CD14-positive monocyte (primary cell): ENCODE measurements at regions not wholly inside any gene's neighbourhood (a gene's known extent, or its start where the extent isn't known, plus 50 kb on each side); places are given as distances from the start of the nearest gene placed in this dataset.

Experiments
- DNase-seq, 3 donors: peaks; one replicate each; pipeline ENCODE4 v3.0.0-alpha.2; 2011 to 2022
- H2AFZ ChIP-seq: 2 replicates; pipeline ENCODE4 v1.6.0; 2012; ENCODE audit warnings: mild to moderate bottlenecking, low read depth, low read length, inconsistent platforms; ENCODE audit not compliant: insufficient read depth, poor library complexity, severe bottlenecking
- H3K27ac ChIP-seq, 2 donors: 1 replicate in 1 of 2; 2 replicates in 1 of 2; pipeline ENCODE4 v1.5.1; 2012 to 2013; ENCODE audit warnings: low read length in 2 of 2, control low read depth in 1 of 2, inconsistent platforms in 1 of 2, low read depth in 1 of 2, mild to moderate bottlenecking in 1 of 2
- H3K27me3 ChIP-seq, 2 donors: one replicate each; pipeline versions ENCODE4 v1.6.0 to v1.6.1; 2011 to 2013; ENCODE audit warnings: low read length in 2 of 2; ENCODE audit not compliant: control insufficient read depth in 2 of 2, insufficient read depth in 2 of 2
- H3K36me3 ChIP-seq, 2 donors: replicated peaks in 1 of 2; 1 replicate in 1 of 2; 2 replicates in 1 of 2; pipeline versions ENCODE4 v1.5.1 to v1.6.1; 2012 to 2013; ENCODE audit warnings: low read length in 2 of 2, control low read depth in 1 of 2, inconsistent platforms in 1 of 2, mild to moderate bottlenecking in 1 of 2; ENCODE audit not compliant: insufficient read depth in 2 of 2, control insufficient read depth in 1 of 2
- H3K4me1 ChIP-seq, 2 donors: 1 replicate in 1 of 2; 2 replicates in 1 of 2; pipeline versions ENCODE4 v1.5.1 to v1.6.1; 2012 to 2013; ENCODE audit warnings: low read length in 2 of 2, control low read depth in 1 of 2, inconsistent platforms in 1 of 2, mild to moderate bottlenecking in 1 of 2, moderate library complexity in 1 of 2; ENCODE audit not compliant: insufficient read depth in 2 of 2, control insufficient read depth in 1 of 2
- H3K4me2 ChIP-seq: replicated peaks from 2 replicates; pipeline ENCODE3; 2012; ENCODE audit warnings: low read length, moderate library complexity, mild to moderate bottlenecking; ENCODE audit not compliant: poor library complexity, severe bottlenecking; ENCODE audit errors: extremely low read depth
- H3K4me3 ChIP-seq, 3 experiments: fragments of 200-600 bp in 1 of 3; sonication (generic) in 1 of 3; replicated peaks in 1 of 3; 1 replicate in 2 of 3; 2 replicates in 1 of 3; pipeline ENCODE4 v1.5.1; 2011 to 2013; ENCODE audit warnings: low read length in 3 of 3, mild to moderate bottlenecking in 3 of 3, control low read depth in 2 of 3, low read depth in 2 of 3, inconsistent platforms in 1 of 3, moderate library complexity in 1 of 3
- H3K79me2 ChIP-seq: 2 replicates; pipeline ENCODE4 v1.6.0; 2012; ENCODE audit warnings: mild to moderate bottlenecking, control low read depth, inconsistent platforms, low read length, moderate library complexity; ENCODE audit not compliant: insufficient read depth
- H3K9ac ChIP-seq: 2 replicates; pipeline ENCODE4 v1.6.0; 2017; ENCODE audit warnings: low read length, mild to moderate bottlenecking; ENCODE audit not compliant: insufficient read depth, poor library complexity, severe bottlenecking
- H3K9me3 ChIP-seq, 2 donors: replicated peaks in 1 of 2; 1 replicate in 1 of 2; 2 replicates in 1 of 2; pipeline versions ENCODE4 v1.5.1 to v1.6.1; 2012 to 2013; ENCODE audit warnings: low read length in 2 of 2, control low read depth in 1 of 2; ENCODE audit not compliant: control insufficient read depth in 1 of 2, insufficient read depth in 1 of 2
- H4K20me1 ChIP-seq: 2 replicates; pipeline ENCODE4 v1.6.0; 2012; ENCODE audit warnings: mild to moderate bottlenecking, low read length, control low read depth, moderate library complexity; ENCODE audit not compliant: insufficient read depth
- H3K27ac Mint-ChIP-seq, 7 donors: one replicate each; pipeline ENCODE4 v1.8.0; 2020; ENCODE audit warnings: mild to moderate bottlenecking in 7 of 7, mixed read lengths in 7 of 7, moderate library complexity in 6 of 7, inconsistent platforms in 2 of 7
- H3K27me3 Mint-ChIP-seq, 3 donors: one replicate each; pipeline ENCODE4 v1.8.0; 2021 to 2022; ENCODE audit warnings: low read depth in 3 of 3, mild to moderate bottlenecking in 3 of 3, mixed read lengths in 3 of 3, moderate library complexity in 3 of 3, inconsistent platforms in 1 of 3
- H3K36me3 Mint-ChIP-seq, 2 donors: one replicate each; pipeline ENCODE4 v1.8.0; 2020; ENCODE audit warnings: mixed read lengths in 2 of 2, inconsistent platforms in 1 of 2, mild to moderate bottlenecking in 1 of 2
- H3K4me1 Mint-ChIP-seq: one replicate; pipeline ENCODE4 v1.8.0; 2020; ENCODE audit warnings: mild to moderate bottlenecking, mixed read lengths
- H3K4me3 Mint-ChIP-seq, 2 donors: one replicate each; pipeline ENCODE4 v1.8.0; 2020; ENCODE audit warnings: mild to moderate bottlenecking in 2 of 2, mixed read lengths in 2 of 2, moderate library complexity in 1 of 2
- H3K9me3 Mint-ChIP-seq, 7 donors: one replicate each; pipeline ENCODE4 v1.8.0; 2020 to 2022; ENCODE audit warnings: mixed read lengths in 7 of 7, mild to moderate bottlenecking in 6 of 7, moderate library complexity in 6 of 7, inconsistent platforms in 2 of 7
- CTCF ChIP-seq: fragments of 200-600 bp; IDR thresholded peaks from one replicate; pipeline ENCODE4 v1.8.0; 2022; ENCODE audit warnings: antibody characterized with exemption, mild to moderate bottlenecking
- WGBS: methylation state at CpG from one replicate; pipeline ENCODE4 v1.1.5; 2013; ENCODE audit warnings: missing lambda C conversion rate; ENCODE audit not compliant: insufficient coverage; 5-methylcytosine and 5-hydroxymethylcytosine counted together
- intact Hi-C, 2 donors: fragments of 100-400 bp; cut with micrococcal nuclease; formaldehyde crosslinking; loops; one replicate each; pipeline versions ENCODE4 v1.15.0 to v1.15.1; 2023

- Histone ChIP-seq H3K4me2 (peak overlapping the region; percentile 22), H3K4me3 (no peak overlapping the region), H4K20me1 (no peaks in the 10 kb centered on the region), H3K9me3 (no peaks in the 10 kb centered on the region), H3K79me2 (no peaks in the 10 kb centered on the region), H3K27me3 (peaks cover 2 to 16% of the 10 kb centered on the region in 2 donors), H3K9ac (no peak overlapping the region), H3K27ac (no peak overlapping the region), H3K4me1 (peaks cover 0 to 6% of the 10 kb centered on the region in 2 donors), H2AFZ (peak overlapping the region; percentile 58), H3K36me3 (no peaks in the 10 kb centered on the region)
- 51% methylated on average over 51 of the region's 53 CpGs for WGBS
- no peak for DNase-seq
- no peak for TF ChIP-seq CTCF
- H3K27me3 Mint-ChIP-seq: peaks cover 17 to 30% (median 23%) of the 10 kb centered on the region in 3 donors
- peaks cover under 1% of the 10 kb centered on the region for H3K4me1 Mint-ChIP-seq
- peaks cover 0 to 3% of the 10 kb centered on the region in 2 donors for H3K36me3 Mint-ChIP-seq
- H3K27ac Mint-ChIP-seq: no peak overlapping the region
- peak overlapping the region in 1 of 2 donors; percentile 60 for H3K4me3 Mint-ChIP-seq
- intact Hi-C loops: no loop called here
- no peaks in the 10 kb centered on the region for H3K9me3 Mint-ChIP-seq
Observed at GRCh38 chr7:76149847-76150691, 51.6 kb upstream of the SRRM3 start.
